Effector CD8-positive, alpha-beta T cell (primary cell): ENCODE measurements at regions not wholly inside any gene's neighbourhood (a gene's known extent, or its start where the extent isn't known, plus 50 kb on each side); places are given as distances from the start of the nearest gene placed in this dataset.

Experiments
- DNase-seq: peaks from one replicate; lab custom pipeline; 2025; lab: John Stamatoyannopoulos, UW

DNA sequence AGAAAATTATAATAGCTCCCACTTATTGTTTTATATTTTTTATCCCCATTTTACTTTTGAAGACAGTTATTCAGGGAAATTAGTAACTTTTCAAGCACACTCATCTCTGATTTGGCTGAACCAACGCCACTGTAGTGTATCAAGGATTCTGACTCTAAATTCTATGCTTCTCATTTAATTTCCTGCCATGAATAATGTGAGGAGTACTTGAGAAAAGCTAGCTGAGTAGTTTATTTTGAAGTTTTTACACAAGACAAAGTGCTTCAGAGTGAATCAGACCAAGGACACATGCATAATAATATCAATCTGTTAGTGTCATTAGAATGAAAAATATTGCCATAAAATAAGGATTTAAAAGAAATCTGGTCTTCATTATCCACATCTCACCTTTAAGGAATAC lies 329.9 kb downstream of the SLITRK6 start:
- no peak for DNase-seq

DNA sequence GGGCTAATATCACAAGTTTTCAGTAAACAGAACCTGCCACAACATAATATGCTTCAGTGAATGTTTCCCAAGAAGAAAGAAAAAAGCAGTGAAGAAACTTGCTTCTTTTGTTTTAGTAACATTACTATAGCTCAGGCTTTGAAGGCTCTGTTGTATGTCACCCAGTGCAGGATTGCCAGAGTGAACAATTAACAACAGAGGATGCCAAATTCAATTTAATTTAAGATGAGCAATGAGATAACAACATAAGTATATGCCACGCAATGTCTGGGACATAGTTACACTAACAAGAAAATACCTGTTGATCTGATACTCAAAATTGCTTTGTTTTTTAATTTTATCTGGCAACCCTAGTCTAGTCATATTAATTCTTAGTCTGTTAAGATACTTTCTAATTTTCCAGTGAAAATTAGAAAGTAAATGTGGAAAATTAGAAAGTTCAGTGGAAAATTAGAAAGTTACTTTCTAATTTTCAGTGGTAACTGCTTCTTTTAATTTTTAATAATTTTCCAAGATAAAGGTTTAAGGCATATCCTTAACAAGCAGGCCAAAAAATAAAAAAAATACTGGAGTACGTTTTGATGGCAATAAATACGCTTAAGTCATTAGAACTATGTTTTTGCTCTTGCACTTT lies 336.3 kb downstream of the SLITRK6 start:
- DNase-seq: no peak

DNA sequence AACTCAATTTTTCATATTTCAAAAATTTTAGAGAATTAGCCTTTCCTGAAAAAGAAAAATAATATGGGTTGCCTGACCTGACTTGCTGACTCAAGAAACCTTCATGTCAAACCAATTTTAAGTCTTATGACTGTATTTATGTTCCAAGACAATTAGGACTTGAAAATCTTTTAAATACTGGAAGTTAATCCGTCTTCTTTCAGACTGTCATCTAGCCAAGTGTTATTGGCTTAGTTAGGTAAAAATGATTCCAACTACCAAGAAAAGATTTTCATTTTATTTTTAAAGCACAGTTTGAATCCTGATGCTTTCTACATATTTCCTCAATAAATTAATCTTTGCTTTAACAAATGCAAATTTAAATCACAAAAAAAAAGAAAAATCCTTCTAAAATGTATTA lies 337.6 kb downstream of the SLITRK6 start:
- DNase-seq: no peak

DNA sequence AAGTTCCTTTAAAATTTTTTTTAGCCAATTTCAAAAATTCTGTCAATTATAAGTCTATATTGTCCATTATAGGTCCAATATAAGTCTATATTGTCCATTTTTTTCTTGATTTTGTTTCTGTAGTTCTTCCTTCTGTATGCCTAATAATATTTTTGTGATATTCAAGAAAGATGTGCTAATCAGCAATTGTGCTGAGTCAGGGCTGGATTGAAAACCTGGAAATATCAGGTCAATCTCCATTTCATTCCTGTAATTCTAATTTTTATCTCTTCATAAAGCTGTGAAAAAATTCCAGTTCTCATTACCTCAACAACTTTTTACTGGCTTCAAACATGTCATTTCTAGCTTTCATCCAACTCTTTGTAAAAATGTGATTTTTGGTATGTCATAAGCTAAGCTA lies 353.7 kb downstream of the SLITRK6 start:
- no peak for DNase-seq

DNA sequence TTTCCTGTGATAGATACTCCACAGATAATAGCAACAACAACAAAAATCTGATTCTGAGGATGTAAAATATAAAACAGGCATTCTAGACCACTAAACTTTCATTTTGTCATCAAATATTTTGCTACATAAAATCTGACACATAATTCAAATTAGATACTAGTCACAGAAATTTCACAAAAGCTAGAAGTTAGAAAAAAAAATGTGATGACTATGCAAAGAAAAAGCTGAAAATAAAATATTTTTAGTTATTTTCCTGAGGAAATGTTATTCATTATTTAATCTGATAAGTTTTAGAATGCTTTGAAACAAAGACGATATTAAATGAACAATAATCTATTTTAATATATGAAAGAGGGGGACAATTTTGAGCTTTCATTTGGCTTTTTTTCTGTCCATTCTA lies 357.2 kb downstream of the SLITRK6 start:
- DNase-seq: no peak

DNA sequence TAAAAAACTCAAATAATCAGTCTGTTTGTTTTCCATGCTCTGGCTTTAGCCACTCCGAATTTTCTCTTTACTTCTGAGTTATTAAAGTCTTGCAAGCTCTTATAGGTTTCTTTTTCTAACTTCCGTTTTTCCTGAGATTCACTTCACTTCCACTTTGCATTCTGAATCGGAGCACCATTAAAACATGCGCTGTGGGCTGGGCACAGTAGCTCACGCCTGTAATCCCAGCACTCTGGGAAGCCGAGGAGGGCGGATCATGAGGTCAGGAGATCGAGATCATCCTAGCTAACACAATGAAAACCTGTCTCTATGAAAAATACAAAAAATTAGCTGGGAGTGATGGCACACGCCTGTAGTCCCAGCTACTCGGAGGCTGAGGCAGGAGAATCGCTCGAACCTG lies 357.9 kb downstream of the SLITRK6 start:
- DNase-seq: no peak

DNA sequence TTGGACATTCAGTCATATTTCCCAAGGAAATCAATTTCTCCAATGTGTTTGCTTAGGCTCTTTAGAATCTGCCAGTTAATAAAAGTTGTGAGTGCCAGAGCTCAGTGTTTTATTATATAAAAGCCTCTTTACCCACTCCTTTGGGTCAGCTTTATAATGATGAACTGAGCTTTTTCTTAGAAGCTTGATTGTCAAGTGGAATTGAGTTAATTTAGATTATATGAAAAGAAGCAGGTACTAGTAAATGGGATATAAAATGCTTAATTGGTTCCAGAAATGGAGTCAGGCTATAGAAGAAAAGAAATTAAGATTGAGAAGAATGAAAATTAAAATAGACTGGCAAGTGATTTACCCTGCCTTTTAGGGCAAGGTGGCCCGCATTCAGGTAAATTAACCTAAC lies 363.2 kb downstream of the SLITRK6 start:
- no peak for DNase-seq

DNA sequence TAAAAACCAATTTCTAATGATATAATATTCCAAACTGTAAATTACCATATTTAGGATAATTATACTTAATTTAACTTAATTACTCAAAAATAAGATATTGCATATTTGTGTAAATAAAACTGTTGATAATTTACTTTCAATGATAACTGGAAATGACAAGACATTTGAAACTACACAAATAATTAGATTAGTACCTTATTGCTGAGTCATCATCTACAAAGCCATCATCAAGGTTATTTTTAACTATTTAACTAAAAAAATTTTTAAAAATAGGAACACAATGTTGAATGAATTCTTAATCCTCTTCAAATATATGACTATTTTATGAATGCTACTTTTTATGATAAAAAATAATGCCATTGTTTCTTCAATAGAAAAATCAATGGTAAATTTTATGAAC lies 364.3 kb downstream of the SLITRK6 start:
- DNase-seq: no peak

DNA sequence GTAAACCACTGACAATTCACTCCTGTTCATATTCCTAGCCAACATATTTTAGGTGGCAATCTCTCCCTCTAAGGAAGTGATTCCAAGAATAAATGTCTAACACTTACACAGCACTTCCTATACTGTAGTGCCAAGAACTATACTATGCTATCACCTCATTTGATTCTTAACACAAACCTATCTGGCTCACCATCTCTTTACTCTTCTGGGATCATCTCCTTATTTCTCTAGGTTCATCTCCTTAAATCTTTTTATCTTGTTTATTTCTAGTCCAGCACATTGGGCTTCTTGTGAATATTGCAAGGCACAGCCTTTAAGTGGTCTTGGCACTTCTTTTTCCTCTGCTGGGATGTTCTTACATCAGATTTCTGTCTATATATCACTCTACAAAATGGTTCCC lies 366.3 kb downstream of the SLITRK6 start:
- no peak for DNase-seq

DNA sequence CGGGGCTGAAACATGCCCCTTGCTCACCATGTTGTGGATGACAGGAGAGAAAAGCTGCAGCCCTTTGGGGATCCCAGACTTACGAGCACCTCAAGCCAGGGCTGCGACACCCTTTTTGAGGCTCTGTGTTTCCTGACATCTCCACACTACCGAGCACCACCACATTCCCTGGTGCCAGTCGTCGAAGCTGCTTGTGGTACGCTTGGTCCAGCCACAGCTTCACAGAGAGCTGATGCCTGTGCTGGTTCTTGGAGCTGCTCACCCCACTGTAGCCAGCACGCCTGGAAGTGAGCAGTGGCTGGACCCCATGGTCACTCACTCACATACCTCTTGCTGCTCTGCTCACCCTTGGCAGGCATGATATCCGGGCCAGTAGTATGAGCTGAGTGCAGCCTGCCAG lies 367.5 kb downstream of the SLITRK6 start:
- DNase-seq: no peak

DNA sequence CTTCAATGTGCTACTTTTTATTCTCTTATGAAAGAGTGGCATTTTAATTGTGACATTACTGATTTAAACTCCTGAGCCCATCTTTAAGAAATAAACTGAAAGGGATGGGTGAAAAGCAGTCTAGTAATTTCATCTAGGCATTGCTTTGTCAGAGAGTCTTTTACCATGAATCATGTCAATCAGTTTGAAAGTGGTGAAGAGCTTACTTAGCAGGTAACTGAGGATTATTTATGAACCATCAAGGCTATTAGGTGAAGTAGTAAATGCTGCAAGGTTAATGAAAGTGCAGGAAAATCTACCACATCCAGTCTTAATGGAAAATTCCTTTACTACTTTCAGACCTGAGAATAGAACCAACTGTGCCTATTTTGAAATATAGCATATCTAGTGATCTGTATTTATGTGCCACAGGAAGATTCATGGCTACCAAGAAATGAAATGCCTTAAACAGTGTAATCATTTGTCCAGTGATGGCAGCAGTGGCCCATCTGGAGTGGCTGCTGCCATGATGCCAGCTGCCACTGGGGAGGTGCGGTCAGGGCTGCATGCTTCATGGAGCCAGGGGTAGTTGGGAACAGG lies 368.9 kb downstream of the SLITRK6 start:
- DNase-seq: no peak

DNA sequence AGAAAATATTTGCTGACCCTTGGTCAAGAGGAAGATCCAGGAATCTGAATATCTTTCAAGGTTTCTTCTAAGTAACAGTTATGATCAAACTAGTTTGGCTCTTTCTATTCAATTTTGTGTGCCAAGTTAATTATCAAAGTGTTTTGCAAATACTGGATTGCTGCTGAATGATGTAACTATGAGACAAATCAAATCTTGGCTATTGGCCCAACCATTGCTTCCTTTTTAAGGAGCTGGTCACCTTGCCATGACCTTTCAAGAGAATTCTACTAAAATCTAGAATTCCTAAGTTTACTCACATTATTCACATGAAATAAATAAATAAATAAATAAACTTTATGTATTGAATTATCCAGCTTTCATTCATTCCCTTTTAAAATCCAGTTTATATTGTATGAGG lies 371.8 kb downstream of the SLITRK6 start:
- no peak for DNase-seq

DNA sequence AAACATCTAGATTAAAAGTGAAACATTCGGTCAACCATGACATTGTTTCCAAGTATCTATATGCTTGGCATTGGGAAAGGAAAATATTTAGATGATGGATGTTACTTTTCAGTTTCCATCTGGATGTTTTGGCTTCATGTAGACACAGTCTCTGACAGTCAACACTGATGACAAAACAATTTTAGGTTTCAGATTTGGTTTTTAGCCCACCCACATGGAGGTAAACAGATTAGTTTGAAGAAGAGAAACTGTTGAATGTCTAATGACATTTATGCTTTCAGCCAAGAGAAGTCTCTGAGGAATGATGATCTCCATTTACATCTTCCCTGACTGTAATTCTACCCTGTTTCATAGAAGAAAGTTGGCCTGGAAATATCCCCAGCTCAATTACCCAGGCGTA lies 379.1 kb downstream of the SLITRK6 start:
- DNase-seq: no peak

DNA sequence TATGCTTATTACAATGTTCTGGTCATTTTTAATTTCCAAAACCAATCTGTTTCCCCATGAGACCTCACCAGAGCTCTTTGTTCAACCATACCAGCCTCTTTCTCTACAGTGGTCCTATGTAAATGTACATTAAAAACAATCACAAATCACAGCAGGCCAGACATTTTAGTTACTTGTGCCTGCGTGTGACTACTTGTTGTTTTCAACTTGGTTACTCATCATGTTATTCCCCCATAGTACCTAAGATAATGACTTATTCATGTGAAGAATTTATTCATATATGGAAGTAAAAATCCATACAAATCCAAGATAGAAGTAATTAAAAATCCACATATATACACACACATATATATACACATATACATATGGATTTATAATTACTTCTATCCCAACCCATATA lies 379.6 kb downstream of the SLITRK6 start:
- no peak for DNase-seq

DNA sequence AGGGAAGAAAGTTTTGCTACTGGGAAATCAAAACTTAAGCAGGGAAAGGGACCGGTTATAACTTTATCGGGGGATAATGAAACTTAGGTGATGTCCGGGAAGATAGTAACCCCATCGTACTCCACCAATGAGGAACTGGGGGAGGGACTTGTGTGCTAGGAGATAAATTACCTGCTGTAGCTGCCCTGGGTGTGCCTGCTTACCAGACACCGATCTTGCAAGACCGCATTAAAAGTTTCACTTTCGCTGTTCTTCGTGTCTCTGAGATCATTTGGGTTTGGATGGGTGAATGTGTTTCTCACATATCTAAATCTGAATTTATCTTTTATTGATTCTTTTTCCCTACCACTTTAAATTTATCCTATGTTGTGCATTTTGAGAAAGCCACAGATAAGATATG lies 381.4 kb downstream of the SLITRK6 start:
- no peak for DNase-seq

DNA sequence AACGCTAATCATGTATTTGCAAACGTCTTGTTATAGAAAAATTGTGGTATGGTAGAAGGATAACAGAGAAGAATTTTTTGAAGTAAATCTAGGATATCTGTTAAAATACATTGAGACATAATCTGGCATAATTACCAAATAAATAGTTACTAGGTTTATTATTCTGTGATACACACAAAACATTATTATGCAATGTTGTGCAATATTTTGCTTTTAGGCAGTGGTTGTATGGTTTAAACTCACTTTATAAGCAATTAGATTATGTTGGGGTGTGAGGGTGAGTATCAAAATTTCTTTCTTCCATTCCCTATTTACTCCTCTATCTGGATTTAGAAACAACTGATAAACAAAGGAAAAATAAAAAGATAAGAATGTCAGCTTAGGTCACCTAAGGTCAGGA lies 385.6 kb downstream of the SLITRK6 start:
- DNase-seq: no peak

DNA sequence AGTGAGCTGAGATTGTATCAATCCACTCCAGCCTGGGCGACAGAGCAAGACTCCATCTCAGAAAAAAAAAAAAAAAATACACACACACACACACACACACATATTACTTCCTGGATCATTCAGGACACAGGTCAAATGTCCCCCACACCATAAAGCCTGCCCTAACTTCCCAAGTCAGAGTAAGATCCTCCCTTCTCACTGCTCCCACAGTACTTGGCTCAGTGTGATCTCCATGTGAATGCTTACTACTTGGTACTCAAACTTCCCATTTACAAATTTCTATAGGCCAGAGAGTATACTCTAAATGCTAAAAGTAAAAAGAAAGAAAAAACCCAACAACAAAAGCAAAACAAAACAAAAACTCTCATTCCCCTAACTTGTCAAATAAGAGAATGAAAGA lies 386.8 kb downstream of the SLITRK6 start:
- no peak for DNase-seq

DNA sequence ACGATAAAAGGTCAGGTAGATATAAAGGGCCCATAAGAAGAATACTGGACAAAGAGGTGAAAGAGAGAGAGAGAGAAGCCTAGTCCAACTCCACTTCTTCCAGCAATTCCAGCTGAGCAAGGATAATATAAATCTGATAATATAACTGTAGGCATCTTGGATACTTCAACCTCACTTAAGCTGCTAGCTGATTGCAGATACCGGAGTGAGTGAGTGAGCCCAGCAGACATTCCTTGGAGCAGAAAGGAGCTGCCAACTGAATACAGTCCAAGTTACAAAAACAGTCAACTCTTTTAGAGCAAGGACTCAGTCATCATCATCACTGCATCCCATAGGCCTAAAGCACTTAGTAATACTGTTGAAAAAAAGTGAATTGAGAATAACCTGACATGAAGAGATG lies 387.6 kb downstream of the SLITRK6 start:
- DNase-seq: no peak

DNA sequence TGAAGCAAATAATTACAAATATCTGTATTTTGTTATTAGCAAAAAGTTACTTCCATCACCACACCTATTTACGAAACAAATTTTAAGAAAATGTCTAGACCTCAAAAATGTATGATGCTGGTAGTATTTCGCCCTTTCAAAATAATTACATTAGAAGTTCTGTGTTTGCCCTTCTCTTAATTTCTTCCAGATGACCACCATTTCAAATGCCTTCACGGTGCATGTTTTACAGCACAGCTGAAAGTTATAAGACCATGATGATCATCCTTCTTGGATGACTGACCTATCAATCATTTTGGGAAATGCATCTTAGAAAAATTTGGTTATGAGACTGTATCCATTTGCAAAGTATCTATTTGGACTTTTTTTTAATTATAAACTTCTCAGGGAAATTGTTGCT lies 390.8 kb downstream of the SLITRK6 start:
- DNase-seq: no peak

DNA sequence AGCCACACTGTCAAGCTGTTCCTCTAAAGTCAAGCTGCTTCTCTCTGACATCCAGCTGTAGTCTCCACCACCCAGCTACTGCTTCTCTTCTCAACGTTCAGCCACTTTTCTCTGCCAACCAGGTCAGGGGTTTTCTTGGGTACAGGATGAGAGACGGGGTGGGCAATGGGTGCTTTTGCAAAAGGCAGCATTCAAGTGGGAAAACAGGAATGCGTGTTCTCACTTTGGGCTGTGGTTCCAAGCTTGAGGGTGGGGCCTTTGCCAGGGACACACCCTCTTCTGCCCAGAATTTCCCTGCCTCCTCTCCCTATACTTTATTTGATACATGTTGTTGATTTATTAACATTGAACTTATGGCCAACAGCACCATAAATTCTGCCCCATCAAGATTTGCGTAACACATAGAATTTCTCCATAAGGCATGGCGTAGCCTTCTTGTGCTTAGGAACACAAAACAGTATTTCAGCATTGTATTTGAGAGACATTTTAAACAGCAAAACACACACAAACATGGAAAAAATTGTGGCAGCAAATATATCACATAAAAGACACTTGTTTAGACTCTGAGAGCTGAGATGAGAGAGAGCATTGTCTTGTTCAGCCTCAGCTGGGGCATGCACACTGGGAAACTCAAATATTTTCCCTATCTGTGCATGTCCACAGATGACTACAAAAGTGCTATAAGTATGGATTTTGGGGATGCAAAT lies 392.8 kb downstream of the SLITRK6 start:
- DNase-seq: no peak

DNA sequence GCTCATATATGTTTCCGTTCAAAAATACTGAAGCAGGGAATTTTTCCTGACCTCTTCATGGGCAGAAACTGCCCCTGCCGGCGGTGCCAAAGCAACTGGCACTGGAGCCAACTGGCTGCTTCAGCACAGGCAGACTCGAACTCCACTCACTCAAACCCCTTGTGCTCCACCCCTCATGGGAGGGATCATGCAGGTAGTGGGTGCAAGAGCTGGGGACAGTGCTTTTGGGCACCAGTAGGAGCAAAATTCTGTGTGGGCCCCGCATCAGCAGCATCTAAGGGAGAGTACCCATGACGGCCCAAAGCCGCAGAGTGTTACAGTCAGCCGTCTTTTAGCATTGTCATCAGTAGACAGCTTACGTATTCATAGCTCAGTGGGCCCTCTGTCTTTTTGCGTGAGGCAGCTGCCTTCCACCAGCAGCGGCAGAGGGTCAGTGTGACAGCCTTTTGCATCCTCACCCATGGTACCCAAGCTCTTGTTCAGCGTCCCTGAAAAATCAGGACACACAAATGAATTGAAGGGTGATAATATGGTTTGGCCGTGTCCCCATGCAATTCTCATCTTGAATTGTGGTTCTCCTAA lies 393.8 kb downstream of the SLITRK6 start:
- no peak for DNase-seq

DNA sequence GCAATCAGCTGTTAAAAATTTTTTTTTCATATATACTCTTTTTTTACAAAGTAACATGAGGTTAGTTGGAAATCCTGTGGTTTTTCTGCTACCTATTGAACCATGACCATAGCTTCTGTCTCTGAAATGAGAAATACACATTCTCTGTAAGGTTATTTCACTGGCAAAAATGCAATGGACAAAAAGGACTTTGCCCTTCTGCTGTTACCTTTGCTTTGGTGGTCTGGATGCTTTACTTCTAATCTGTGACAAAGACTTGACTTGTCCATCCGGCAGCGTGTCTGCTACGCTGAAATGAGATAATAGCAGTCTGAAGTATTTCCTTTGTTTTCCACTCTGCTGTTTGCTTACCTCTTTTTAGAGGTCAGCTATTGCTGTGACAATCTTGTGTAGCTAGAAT lies 412.8 kb downstream of the SLITRK6 start:
- no peak for DNase-seq

DNA sequence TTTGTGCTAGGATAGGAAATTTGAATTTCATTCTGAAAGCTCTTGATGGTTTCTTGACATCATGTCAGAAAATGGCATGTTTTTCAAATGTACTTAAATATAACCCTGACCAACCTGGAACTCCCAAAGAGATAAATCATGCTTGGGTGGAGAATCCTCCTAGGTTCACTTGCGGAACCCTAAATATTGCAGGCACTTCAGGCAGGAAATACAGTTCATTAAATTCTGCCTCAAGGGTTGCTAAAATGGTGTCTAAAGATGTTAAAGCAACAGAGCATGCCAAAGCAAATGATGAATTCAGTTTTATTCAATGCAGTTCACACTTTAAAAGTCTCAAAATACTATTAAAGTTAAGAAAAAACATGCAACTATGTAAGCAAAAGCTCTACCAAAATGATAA lies 415.9 kb downstream of the SLITRK6 start:
- no peak for DNase-seq
